Eye (tissue), 1 donor: ENCODE measurements at regions not wholly inside any gene's neighbourhood (a gene's known extent, or its start where the extent isn't known, plus 50 kb on each side); places are given as distances from the start of the nearest gene placed in this dataset.

Source experiments
- DNase-seq: peaks from one replicate; pipeline ENCODE4 v3.0.0-alpha.2; 2015

DNA sequence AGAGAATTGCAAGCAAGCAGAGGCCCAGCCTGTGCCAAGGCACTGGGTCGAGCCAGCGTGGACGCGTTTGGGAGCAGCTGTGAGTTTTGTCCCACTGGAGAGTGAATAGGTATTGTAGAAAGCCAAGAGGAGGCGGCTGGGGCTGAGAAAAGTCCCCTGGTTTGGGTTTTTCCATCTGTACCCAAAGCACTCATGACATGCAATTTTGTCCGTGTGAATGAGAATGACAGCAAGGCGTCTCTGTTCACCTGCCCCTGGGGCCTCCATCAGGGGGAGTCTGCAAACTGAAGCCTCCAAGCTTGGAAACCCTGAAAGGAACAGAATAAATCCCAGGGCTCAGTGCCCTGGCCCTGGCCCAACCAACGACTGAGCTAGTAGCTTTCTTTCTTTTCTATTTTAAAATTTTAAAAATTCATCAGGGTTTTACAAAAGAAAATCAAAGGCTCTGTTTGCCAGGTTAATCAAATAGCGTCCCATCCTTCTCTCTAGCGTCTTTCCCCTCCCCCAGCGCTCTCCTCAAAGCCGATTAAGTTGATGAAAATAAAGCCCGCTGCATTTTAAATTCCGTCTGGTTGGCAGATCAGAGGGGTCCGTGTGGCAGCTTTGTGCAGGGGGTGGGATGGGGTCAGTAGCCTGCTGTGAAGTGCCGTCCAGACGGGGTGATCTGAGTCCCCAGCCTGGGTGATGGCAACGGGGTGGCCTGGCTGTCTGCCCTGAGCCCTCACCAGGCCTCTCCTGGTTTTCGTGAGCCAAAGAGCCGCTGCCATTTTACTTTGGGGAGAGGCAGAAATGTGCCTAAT lies 171.0 kb downstream of the KATNIP start:
- peak; percentile 79 for DNase-seq

DNA sequence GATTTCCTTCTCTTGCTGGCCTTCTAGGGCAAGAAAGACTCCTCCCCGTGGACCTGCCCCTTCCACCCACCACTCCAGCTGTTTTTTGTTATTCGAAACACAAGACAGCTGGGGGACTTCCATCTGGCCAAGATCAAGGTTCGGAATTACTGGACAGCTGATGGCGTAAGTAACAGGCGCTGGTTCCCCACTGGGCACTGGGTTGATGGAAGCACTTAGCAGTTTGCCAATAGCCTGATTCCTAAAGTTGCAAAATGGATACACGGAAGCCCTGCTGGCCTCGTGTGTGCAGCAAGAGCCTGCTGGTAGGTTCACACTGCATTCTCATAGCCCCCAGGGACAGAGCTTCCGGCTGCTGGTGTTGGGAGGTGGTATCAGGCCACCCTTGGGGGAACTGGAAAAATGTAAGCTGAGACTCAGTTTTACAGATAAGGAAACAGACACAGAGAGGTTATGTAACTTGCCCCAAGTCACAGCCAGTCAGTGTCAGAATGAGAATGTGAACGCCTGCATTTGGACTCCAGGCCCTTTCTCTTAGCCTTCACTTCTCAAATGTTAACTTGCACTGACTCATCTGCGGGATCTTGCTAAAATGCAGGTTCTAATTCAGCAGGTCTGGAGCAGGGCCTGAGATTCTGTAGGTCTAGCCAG lies 171.7 kb downstream of the KATNIP start:
- peak; percentile 79 for DNase-seq

DNA sequence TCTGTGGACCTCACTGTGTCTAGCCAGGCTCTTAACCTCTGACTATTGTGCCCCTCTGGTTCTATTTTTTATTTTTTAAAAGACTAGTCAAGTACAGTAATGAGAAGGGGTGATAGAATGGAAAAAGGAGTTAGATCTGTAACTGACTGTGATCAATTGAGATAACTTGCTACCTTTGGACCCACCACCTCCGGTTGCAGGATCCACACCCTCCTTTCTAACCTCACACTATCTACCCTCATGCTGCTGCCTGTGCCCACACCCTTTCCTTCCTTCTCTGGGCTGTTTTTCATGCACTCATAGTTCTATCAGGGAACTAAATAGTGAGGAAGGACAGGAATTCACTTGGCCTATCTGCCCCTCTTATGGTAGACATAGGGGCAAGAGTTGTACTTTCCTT lies 172.3 kb downstream of the KATNIP start:
- no peak for DNase-seq

DNA sequence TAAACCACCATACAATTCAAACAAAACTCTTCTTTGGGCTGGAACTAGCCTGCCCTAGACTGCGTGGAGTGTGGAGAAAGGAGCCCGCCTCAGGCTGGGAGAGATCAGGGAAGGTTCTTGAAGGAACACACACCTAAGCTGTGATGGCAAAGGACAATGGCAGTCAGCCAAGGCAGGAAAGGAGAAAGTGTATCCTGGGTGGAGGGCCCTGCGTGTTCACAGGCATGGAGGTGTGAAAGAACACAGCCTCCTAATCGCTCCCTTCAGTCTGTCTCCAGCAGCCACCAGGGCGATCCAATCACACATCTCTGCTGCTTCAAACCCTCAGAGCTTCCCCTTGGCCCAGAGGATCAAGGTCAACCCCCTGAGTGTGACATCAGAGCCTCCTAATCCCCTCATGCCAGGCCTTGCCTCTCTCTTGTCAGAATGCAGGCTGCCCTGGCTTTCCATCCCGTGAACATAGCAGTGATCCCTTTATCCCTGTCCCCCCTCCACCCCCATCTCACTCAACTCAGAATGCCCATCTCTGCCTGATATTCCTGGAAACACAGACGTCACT lies 173.0 kb downstream of the KATNIP start:
- DNase-seq, result no peak

DNA sequence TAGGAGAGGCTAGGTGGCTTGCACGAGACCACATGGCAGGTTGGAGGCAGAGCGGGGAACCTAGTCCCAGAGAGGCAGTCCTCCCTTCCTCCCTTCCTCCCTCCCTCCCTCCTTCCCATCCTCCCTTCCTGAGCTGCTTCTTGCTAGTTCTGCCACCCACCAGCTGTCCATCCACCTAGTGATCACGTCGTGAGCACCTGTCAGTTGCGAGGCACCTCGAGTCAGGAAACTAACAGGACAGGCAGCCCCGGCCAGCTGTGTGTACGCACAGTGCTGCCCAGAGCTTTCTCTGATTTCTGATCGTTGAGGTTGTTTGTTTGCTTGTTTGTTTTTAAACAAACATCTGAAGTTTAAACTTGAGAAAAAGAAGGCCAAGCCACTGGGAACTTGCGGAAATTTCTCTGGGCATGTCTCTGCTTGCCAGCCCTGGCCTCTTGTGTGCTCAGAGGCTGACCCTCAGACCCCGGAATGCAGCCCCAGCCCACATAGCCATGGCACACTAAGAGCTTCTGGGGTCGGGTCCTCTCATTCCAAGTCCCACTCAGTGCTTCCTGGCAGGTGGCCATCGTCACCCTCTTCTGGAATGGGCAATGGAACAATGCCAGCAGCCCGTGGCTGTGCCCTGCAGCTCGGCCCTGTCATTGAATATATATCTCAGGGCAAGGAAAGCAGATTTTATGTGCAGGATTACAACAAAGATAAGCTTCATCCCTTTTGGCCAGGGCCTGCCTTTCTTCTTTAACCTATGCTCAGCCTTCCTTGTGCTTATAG lies 174.0 kb downstream of the KATNIP start:
- no peak for DNase-seq

DNA sequence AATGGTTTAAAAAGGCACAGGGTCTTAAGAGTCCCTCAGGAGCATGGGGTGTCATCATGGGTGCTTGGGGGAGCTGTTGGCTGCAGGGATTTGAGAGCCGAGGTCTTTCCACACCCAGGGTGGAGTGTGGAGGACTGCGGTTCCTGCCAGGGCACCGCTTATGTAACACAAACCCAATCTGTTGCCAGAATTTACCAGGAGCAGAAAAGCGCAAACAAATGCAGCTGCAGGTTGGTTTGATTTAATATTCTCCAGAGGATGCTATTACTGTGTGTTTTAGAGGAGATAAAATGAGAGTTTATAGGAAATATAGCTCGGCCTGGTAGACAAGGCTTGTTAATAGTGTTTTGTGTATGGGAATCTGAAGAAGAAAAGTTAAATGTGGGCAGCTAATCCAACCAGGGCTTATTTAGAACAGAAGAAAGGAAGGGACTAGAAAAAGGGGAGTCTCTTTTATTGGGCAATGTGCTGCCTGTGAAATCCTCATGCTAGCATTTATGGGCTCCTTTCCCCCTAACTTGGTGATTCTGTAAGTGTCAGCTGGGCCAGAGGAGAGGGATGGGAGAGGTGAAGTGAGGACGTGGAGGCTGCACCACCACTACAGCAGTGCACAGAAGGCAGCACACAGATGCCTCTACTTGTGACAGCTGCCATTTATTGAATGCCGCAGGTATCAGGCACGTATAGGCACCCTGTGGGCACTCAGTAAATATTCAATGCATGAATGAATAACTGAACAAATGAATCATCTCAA lies 174.7 kb downstream of the KATNIP start:
- DNase-seq, result no peak

DNA sequence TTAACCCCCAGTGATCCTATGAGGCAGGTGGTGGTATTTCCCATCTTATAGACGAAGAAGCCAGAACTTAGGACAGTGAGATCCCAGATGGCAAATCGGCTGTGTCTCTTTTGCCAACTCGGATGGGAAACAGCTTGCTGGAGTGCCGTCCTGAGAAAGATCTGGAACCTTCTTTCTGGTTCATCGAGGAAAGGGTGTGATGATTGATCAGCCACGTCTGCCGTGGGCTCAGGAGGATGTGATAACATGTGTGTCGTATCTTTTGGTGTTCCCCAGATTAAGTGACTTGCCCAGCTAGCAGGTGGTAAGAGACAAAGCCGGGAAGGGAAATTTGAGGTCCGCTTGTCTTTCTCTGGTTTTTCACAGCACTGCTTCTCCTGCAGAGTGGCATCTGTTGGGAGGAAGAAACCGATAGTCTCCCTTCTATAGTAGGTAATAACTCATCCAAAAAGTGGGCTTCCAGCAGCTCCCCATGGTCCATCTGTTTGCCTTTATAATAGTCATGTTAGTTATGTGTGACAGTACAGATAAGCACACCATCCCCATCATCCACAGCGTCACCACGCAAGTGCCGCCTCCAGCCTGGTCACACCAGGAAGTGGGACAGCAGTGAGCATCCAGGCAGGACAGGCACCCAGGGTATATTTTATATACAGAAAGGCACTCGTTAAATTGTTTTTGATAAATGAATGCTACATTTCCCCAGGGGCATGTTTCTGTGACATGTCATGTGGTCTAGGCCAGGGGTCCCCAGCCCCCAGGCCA lies 175.5 kb downstream of the KATNIP start:
- DNase-seq, result no peak

DNA sequence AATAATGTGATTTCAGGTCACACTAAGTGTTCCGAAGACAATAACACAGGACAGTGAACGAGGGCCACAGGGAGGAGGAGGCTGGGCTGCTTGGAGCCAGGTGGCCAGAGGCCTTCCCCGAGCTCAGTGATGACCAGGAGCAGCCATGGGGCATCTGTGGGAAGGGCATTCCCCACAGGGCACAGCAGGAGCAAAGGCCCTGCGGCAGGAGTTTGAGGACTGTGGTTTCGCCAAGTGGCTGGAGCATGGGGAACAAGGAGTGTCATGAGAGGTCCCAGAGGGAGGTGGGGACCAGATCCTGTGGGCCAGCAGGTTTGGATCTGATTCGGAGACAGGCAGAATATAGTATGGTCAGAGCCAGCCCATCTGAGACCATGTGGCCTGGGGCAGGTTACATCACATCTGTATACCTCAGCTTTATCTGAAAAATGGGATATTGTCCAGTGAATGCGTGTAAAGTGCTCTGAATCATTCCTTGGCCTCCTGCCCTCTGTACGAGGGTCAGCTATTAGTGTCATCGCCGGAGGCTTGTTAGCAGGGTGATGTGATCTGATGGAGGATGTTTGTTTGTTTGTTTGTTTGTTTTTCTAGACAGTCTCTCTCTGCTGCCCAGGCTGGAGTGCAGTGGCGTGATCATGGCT lies 176.8 kb downstream of the KATNIP start:
- DNase-seq, result no peak

DNA sequence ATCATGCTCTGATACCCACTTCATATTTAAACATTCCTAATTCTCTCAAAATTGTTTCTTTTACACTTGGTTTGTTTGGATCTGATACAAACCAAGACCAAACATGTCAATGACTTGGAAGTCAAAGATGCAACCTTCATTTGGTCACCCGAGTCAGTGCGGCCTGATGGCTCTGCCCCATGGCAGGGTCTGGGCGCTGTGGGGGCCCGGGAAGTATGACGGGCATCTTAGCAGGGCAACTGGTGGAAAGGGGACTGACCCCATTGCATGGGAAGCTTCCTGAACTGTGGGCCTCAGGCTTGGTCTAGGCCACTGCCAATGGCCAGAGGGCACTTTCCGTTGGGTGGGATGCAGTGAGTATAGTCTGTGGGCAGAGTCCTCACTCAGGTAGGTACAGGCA lies 178.0 kb downstream of the KATNIP start:
- DNase-seq, result no peak

DNA sequence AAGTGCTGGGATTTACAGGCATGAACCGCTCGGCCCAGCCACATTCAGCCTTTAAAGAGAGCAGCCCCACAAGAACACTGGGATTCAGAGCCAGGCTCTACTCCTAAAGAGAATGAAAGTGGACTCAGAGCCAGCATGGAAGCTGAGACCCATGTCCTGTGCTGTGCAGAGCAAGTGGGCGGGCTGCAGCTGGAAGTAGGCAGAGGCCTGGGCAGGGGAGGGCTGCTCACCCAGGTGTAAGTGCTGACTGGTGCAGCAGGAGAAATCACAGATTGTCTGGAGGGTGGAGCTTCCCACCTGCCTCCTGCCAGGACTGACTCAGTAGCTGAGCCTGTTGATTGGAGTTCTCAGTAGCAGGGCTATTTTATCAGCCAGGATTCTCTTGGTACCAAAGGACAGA lies 178.7 kb downstream of the KATNIP start:
- DNase-seq, result no peak

DNA sequence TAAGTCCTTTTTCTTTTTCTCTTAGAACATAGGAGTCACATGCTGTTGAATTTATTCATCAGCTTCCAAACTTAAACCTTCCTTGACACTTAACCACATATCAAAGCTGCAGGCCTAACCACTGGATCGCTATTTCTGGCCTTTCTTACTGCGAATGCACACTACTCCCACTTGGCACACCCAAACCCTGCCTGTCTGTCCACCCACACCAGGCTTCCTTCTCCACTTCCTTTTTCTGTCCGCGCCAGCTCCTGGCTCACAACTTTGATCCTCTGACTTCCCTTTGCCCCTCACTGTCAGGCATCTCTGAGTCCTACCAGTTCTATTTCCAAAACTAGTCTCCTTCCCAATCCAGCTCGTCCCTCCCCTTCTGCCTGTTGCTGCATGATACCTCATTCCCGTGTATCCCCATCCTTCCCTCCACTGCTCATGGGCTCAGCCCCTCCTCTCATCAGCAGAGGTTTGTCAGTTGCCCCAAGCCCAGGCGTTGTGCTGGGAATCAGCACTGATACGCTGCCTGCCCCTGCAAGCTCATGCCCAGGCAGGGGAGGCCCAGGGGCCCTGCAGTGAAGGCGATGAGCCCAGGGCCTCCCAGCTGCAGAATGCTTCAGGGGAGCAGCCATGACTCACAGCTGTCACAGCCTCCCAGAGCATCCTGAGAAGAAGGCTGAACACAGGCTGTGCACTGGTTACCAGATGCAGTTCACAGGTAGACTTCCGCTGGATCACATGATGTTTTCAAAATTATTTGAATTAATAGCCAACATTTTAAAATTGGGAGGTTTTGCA lies 179.8 kb downstream of the KATNIP start:
- no peak for DNase-seq

DNA sequence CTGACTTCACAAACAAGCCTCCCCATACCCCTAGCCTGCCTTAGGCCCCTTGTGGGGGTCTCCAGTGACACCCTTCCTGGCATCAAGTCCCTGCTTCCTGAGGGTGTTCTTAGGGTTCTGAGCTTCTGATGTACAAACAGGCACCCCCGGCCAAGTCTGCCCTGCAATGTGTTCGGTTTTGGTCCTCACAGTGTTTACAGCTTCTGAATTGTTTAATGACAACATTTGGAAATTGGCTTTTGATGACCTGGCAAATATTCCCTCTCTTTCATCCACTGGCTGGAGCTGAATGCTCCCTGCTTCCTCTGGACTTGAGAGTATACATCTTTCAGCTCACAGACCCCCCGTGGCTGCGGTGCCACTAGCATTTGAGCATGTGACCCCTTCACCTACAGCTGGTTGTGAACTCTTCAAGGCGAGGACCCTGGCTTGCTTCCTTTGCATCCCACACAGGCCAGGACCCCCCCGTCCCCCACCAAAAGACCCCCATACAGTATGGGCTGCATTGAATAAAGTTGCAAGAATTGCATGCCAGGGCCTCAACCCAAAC lies 180.8 kb downstream of the KATNIP start:
- no peak for DNase-seq

DNA sequence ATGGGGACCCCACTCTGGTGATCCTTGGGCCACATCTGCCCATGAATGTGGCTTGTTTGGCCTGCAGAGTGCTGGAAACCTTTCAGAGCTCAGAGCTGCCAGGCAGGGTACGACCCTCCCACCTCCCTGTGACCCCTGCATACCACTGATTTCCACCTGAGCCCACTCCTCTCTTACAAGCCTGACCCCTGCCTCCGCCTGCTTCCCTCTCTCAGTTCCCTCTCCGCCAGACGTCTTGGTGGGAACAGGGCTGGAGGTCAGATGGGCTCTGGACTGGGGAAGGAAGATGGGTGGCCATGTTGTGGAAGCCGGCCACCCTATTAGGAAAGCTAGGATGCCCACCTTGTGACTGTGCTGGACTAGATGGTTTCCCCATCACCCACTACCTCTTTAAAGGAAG lies 185.1 kb downstream of the KATNIP start:
- no peak for DNase-seq

DNA sequence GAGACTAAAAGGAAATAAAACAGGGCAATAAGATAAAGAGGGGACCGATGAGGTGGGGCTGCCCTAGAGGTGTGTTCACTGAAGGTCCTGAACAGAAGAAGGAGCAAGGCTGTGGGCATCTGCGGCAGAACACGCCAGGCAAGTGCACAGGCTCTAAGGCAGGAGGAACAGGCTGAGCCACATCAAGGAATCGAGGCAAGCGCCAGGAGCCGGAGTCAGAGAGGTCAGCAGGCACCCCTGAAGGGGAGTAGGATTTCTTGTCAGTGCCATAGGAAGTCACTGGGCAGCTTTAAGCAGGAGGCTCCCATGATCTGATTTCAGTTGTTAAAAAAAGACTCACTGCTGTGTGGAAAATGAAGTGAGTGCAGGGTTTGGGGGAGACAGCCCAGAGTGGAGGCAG lies 186.5 kb downstream of the KATNIP start:
- DNase-seq, result no peak

DNA sequence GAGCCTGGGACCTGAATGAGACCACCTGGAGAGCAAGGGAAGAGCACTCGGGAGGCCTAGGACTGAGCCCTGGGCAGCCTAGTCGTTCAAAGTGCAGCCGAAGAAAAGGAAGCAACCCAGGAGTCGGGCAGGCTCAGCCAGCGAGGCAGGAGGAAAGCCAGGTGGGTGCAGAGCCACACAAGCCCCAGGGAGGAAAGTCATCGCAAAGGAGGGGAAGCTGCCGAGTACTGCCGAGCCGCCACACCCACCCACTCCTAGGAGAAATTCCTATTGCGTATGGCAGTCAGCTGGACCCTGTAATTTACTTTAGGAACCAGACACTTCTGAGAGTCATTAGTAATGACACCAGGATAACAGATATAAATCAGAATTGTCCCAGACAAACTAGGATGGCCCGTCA lies 187.6 kb downstream of the KATNIP start:
- no peak for DNase-seq
